ENCODE measurements at regions not wholly inside any gene's neighbourhood (a gene's known extent, or its start where the extent isn't known, plus 50 kb on each side); places are given as distances from the start of the nearest gene placed in this dataset.
A peak's percentile ranks its signal among the peaks of the same experiment; 100 is the strongest.

GRCh38 chr5:64110222-64110621 lies 55.4 kb upstream of the RNF180 start:
- Mint-ChIP-seq H3K36me3 (no peaks in the 10 kb centered on the region), H3K4me1 (ENCODE audit: unreplicated experiment) (no peaks in the 10 kb centered on the region), H3K27ac (no peak overlapping the region), H3K9me3 (no peaks in the 10 kb centered on the region), H3K4me3 (no peak overlapping the region), H3K27me3 (no peaks in the 10 kb centered on the region)
- no peak for TF ChIP-seq CTCF (conservative IDR thresholded peaks at IDR 0.05)
- no peak for DNase-seq (ENCODE audit: extremely low spot score, unreplicated experiment)

DNA sequence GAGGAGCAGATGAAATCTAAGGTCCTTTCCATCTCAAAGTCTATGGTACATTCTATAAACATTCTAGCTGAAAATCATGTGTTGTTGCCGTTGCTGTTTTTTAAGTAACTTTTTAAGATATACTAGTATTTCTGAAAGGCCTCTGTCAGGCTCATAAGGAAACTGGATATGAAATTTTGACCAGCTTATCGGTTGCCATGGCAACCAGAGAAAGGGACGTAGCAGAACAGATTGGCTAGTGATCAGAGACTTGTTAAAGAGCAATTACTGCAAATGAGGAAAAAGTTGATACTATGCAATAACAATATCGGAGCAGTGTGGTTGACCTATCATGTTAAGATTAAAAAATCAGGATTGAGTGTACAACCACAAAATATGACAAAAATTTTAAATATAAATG lies 57.0 kb upstream of the RNF180 start:
- Mint-ChIP-seq H3K9me3 (no peaks in the 10 kb centered on the region), H3K27ac (no peak overlapping the region), H3K27me3 (no peaks in the 10 kb centered on the region), H3K4me1 (ENCODE audit: unreplicated experiment) (no peaks in the 10 kb centered on the region), H3K36me3 (no peaks in the 10 kb centered on the region), H3K4me3 (no peak overlapping the region)
- no peak for DNase-seq (ENCODE audit: extremely low spot score, unreplicated experiment)
- no peak for TF ChIP-seq CTCF (conservative IDR thresholded peaks at IDR 0.05)

DNA sequence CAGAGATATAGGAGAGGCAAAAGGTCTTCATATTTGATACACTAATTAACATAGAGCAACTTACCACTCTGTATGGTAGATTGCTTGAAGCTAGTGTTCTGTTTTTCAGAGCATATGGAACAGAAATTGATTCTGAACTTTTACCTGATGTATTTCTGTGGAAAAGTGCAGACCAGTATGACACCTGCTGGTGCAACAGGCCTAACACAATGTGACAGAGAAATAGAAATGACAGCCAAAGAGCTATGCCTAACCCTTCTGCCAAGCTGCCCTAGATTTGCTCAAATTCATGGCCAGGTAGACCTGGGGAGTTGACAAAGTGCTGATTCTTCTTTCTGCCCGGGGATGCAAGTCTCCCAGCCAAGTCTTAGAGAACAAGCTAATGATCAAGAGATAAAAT lies 65.4 kb upstream of the RNF180 start:
- no peaks in the 10 kb centered on the region for H3K4me1 Mint-ChIP-seq (ENCODE audit: unreplicated experiment)
- no peaks in the 10 kb centered on the region for H3K36me3 Mint-ChIP-seq
- H3K4me3 Mint-ChIP-seq: no peak overlapping the region
- no peaks in the 10 kb centered on the region for H3K27me3 Mint-ChIP-seq
- DNase-seq (ENCODE audit: extremely low spot score, unreplicated experiment): no peak
- H3K27ac Mint-ChIP-seq: no peak overlapping the region
- no peaks in the 10 kb centered on the region for H3K9me3 Mint-ChIP-seq
- no peak for TF ChIP-seq CTCF (conservative IDR thresholded peaks at IDR 0.05)

- TF ChIP-seq CTCF (conservative IDR thresholded peaks at IDR 0.05): no peak
- Mint-ChIP-seq H3K4me1 (ENCODE audit: unreplicated experiment) (no peaks in the 10 kb centered on the region), H3K36me3 (no peaks in the 10 kb centered on the region), H3K27me3 (no peaks in the 10 kb centered on the region), H3K27ac (no peak overlapping the region), H3K4me3 (no peak overlapping the region), H3K9me3 (no peaks in the 10 kb centered on the region)
- no peak for DNase-seq (ENCODE audit: extremely low spot score, unreplicated experiment)
Measured at GRCh38 chr5:64096771-64097170, 68.9 kb upstream of the RNF180 start.

DNA sequence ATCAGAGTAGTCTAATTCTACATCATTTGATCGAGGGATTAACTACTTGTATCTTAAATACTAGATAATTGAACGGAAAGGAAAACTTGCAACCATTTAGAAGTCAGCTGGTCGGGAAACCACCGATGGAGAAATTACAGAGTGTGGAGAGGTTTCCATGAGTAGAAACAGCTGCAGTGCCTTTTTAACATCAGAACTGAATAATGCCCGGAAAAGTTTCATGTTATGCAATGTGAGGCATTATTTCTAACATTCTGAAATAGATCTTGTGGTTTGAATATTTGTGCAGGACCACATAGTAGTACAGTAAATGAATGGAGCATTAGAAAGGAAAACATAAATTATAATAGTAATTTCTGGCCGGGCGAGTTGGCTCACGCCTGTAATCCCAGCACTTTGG lies 88.1 kb upstream of the RNF180 start:
- Mint-ChIP-seq H3K4me1 (ENCODE audit: unreplicated experiment) (no peaks in the 10 kb centered on the region), H3K36me3 (no peaks in the 10 kb centered on the region), H3K27ac (no peak overlapping the region), H3K9me3 (no peaks in the 10 kb centered on the region), H3K4me3 (no peak overlapping the region), H3K27me3 (peaks cover 3% of the 10 kb centered on the region)
- DNase-seq (ENCODE audit: extremely low spot score, unreplicated experiment): no peak
- TF ChIP-seq CTCF (conservative IDR thresholded peaks at IDR 0.05): no peak

- H3K4me1 Mint-ChIP-seq (ENCODE audit: unreplicated experiment): no peaks in the 10 kb centered on the region
- no peaks in the 10 kb centered on the region for H3K36me3 Mint-ChIP-seq
- no peak overlapping the region for H3K4me3 Mint-ChIP-seq
- no peak for DNase-seq (ENCODE audit: extremely low spot score, unreplicated experiment)
- no peaks in the 10 kb centered on the region for H3K9me3 Mint-ChIP-seq
- H3K27me3 Mint-ChIP-seq: peaks cover 9% of the 10 kb centered on the region
- peak; percentile 77 for TF ChIP-seq CTCF (conservative IDR thresholded peaks at IDR 0.05)
- no peak overlapping the region for H3K27ac Mint-ChIP-seq
Measured at GRCh38 chr5:64074533-64074932, 91.1 kb upstream of the RNF180 start.

Data from type B pancreatic cell (in vitro differentiated cells).